ENCODE measurements at regions not wholly inside any gene's neighbourhood (a gene's known extent, or its start where the extent isn't known, plus 50 kb on each side); places are given as distances from the start of the nearest gene placed in this dataset.

DNA sequence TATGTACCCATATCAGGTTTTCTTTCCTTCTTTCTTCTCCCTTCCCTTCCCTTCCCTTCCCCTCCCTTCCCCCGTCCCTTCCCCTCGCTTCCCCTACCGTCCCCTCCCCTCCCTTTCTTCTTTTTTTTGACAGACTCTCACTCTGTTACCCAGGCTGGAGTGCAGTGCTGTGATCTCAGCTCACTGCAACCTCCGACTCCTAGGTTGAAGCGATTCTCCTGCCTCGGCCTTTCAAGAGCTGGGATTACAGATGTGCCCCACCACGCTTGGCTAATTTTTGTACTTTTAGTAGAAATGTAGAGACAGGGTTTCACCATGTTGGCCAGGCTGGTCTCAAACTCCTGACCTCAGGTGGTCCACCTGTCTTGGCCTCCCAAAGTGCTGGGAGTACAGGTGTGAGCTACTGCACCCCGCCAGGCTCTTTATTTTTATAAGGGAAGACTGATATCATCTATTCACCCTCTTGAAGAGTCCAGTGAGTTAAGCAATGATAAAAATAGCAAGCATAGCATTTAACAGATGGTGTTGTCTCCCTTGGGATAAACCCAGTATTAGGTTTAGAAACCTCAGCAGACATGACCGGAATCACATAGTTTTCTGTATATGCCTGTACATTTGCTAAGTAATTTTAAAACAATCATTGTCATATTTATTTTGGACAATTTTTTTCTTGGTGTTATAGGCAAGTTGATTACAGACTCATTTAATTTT lies 888.4 kb downstream of the TRIB2 start:
- SMC1A ChIA-PET (ENCODE audit: uncharacterized antibody, unreplicated experiment), result interaction anchor here (1.0 kb wide), 1 partner anchor 28 kb away, joined by 3 read pairs; no protein-coding TSS in a partner anchor
- DNase-seq (ENCODE audit: low read depth, low spot score) (no peak), FAIRE-seq (no peak), ATAC-seq (no peak)
- POLR2A ChIA-PET, result no interaction called here
- no peaks in the 10 kb centered on the region for H4K20me1 ChIP-seq (ENCODE audit: control insufficient read depth, insufficient read depth)
- no peaks in the 10 kb centered on the region for H3K36me3 ChIP-seq (ENCODE audit: control insufficient read depth in 2 of 2, insufficient read depth in 2 of 2, low read length in 1 of 2)
- TF ChIP-seq RELA (IDR thresholded peaks at IDR 0.05; ENCODE audit: borderline replicate concordance, partially characterized antibody), result no peak
- TF ChIP-seq SUZ12 (IDR thresholded peaks at IDR 0.05; ENCODE audit: unreplicated experiment), result no peak
- TF ChIP-seq CBX5 (IDR thresholded peaks at IDR 0.05; ENCODE audit: low read depth), result no peak
- no peak for TF ChIP-seq CBFB (IDR thresholded peaks at IDR 0.05; ENCODE audit: low read depth)
- TF ChIP-seq, protein P1, sequence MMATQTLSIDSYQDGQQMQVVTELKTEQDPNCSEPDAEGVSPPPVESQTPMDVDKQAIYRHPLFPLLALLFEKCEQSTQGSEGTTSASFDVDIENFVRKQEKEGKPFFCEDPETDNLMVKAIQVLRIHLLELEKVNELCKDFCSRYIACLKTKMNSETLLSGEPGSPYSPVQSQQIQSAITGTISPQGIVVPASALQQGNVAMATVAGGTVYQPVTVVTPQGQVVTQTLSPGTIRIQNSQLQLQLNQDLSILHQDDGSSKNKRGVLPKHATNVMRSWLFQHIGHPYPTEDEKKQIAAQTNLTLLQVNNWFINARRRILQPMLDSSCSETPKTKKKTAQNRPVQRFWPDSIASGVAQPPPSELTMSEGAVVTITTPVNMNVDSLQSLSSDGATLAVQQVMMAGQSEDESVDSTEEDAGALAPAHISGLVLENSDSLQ (IDR thresholded peaks at IDR 0.05), result no peak
- no peaks in the 10 kb centered on the region for H3K4me1 ChIP-seq (ENCODE audit: control insufficient read depth, insufficient read depth, low read length)
- H3K4me2 ChIP-seq (ENCODE audit: control insufficient read depth, insufficient read depth), result no peak overlapping the region
- WGBS (ENCODE audit: insufficient coverage, insufficient replicate concordance, low lambda C conversion rate, missing lambda C conversion rate), result 76% methylated on average over 8 of the region's 9 CpGs
- no peak overlapping the region for H2AFZ ChIP-seq (ENCODE audit: control insufficient read depth, low read depth, low read length)
- no peak overlapping the region for H3K4me3 ChIP-seq
- no peaks in the 10 kb centered on the region for H3K79me2 ChIP-seq (ENCODE audit: control insufficient read depth, insufficient read depth, low read length)
- no peak overlapping the region for H3K9ac ChIP-seq (ENCODE audit: control insufficient read depth, insufficient read depth, low read length)
- no peaks in the 10 kb centered on the region for H3K27me3 ChIP-seq (replicated peaks in 1 of 2; ENCODE audit: control insufficient read depth in 2 of 2, insufficient read depth in 2 of 2, low read length in 1 of 2)
- no TSS peak for BruUV-seq (replicated peaks)
- intact Hi-C loops (cut with micrococcal nuclease; ENCODE audit: unreplicated experiment) (no loop called here), in situ Hi-C loops (cut with MboI) (no loop called here)
- H3K27ac ChIP-seq (ENCODE audit: control insufficient read depth, insufficient read depth), result no peak overlapping the region
- H3K9me3 ChIP-seq (replicated peaks; ENCODE audit: control insufficient read depth, insufficient read depth, low read length), result no peaks in the 10 kb centered on the region; the same call in 1 of the 3 replicates
- CTCF ChIA-PET, result no interaction called here
- RAD21 ChIA-PET (ENCODE audit: unreplicated experiment), result no interaction called here

DNA sequence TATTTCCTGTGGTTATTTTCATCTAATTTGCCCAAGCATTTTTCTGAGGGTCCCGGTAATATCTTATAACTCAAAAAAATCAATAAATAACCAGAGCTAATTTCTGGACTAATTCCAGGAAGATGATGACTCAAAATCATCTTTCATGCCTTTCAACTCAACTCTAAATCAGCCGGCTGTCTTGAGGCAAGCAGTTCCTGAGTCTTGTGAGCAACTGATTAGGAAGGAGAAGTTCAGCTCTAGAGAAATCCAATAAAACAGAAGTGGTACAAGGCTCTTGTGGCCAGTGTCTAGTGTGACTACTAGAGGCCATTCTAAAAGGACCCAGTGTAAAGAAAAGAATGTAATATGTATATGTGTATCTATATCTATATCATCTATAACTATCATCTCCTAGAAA lies 890.4 kb downstream of the TRIB2 start:
- no TSS peak for BruUV-seq (replicated peaks)
- Histone ChIP-seq H3K9me3 (replicated peaks; ENCODE audit: control insufficient read depth, insufficient read depth, low read length) (no peaks in the 10 kb centered on the region; the same call in 1 of the 3 replicates), H3K27me3 (replicated peaks in 1 of 2; ENCODE audit: control insufficient read depth in 2 of 2, insufficient read depth in 2 of 2, low read length in 1 of 2) (no peaks in the 10 kb centered on the region), H3K27ac (ENCODE audit: control insufficient read depth, insufficient read depth) (no peak overlapping the region), H3K4me3 (no peak overlapping the region), H3K9ac (ENCODE audit: control insufficient read depth, insufficient read depth, low read length) (no peak overlapping the region), H3K79me2 (ENCODE audit: control insufficient read depth, insufficient read depth, low read length) (no peaks in the 10 kb centered on the region), H3K4me2 (ENCODE audit: control insufficient read depth, insufficient read depth) (no peak overlapping the region), H3K4me1 (ENCODE audit: control insufficient read depth, insufficient read depth, low read length) (no peaks in the 10 kb centered on the region), H3K36me3 (ENCODE audit: control insufficient read depth in 2 of 2, insufficient read depth in 2 of 2, low read length in 1 of 2) (no peaks in the 10 kb centered on the region), H2AFZ (ENCODE audit: control insufficient read depth, low read depth, low read length) (no peak overlapping the region), H4K20me1 (ENCODE audit: control insufficient read depth, insufficient read depth) (no peaks in the 10 kb centered on the region)
- FAIRE-seq (no peak), ATAC-seq (peak; percentile 63), DNase-seq (ENCODE audit: low read depth, low spot score) (no peak)
- ChIA-PET POLR2A (no interaction called here), SMC1A (ENCODE audit: uncharacterized antibody, unreplicated experiment) (interaction anchor here (0.7 to 2.2 kb wide), 5 partner anchors 12 to 86 kb away, joined by 3 to 6 read pairs (median 4); no protein-coding TSS in a partner anchor), CTCF (no interaction called here), RAD21 (ENCODE audit: unreplicated experiment) (no interaction called here)
- intact Hi-C loops (cut with micrococcal nuclease; ENCODE audit: unreplicated experiment), result no loop called here
- WGBS (ENCODE audit: insufficient coverage, insufficient replicate concordance, low lambda C conversion rate, missing lambda C conversion rate), result 2% methylated on average over 2 of the region's 2 CpGs
- in situ Hi-C loops (cut with MboI), result no loop called here
- TF ChIP-seq MTA2 (IDR thresholded peaks at IDR 0.05; ENCODE audit: low read depth) (0 out of 2 replicates have a peak, but pooled peaks have one; percentile 28), ZNF622 (IDR thresholded peaks at IDR 0.05) (no peak), BACH1 (IDR thresholded peaks at IDR 0.05; ENCODE audit: borderline replicate concordance) (no peak), RAD21 (IDR thresholded peaks at IDR 0.05; ENCODE audit: insufficient read depth, low read depth, low read length) (no peak), CEBPB (IDR thresholded peaks at IDR 0.05; ENCODE audit: borderline replicate concordance in 1 of 2, low read depth in 2 of 2, low read length in 2 of 2) (no peak), CHD1 (IDR thresholded peaks at IDR 0.05; ENCODE audit: low read depth, low read length) (no peak), ZZZ3 (IDR thresholded peaks at IDR 0.05; ENCODE audit: control insufficient read depth, insufficient read length, low read depth) (no peak), CBFB (IDR thresholded peaks at IDR 0.05; ENCODE audit: low read depth) (no peak), NFIC (IDR thresholded peaks at IDR 0.05; ENCODE audit: low read depth, low read length) (no peak), ZBED1 (IDR thresholded peaks at IDR 0.05; ENCODE audit: borderline replicate concordance) (no peak), IKZF2 (IDR thresholded peaks at IDR 0.05) (0 out of 4 replicates have a peak, but pooled peaks of 1 of the 2 experiments have one; percentile 21), SMAD1 (IDR thresholded peaks at IDR 0.05; ENCODE audit: low read depth, partially characterized antibody) (no peak), SMC3 (IDR thresholded peaks at IDR 0.05; ENCODE audit: borderline replicate concordance, low read length) (no peak)
